ENCODE measurements at regions not wholly inside any gene's neighbourhood (a gene's known extent, or its start where the extent isn't known, plus 50 kb on each side); places are given as distances from the start of the nearest gene placed in this dataset.

- DNase-seq (ENCODE audit: low spot score), result no peak
- Mint-ChIP-seq H3K9me3 (peaks cover 11% of the 10 kb centered on the region), H3K27me3 (ENCODE audit: low read depth) (no peaks in the 10 kb centered on the region), H3K4me1 (ENCODE audit: low read depth) (peaks cover 18% of the 10 kb centered on the region), H3K27ac (no peak overlapping the region), H3K36me3 (ENCODE audit: low read depth) (no peaks in the 10 kb centered on the region), H3K4me3 (ENCODE audit: low read depth) (no peak overlapping the region)
- intact Hi-C loops (cut with micrococcal nuclease), result loop anchor here (10.0 kb wide), 1 partner anchor 693 kb away; no protein-coding TSS in a partner anchor
Observed at GRCh38 chr2:852168-852567, 98.5 kb upstream of the SNTG2 start.

- no peaks in the 10 kb centered on the region for H3K36me3 Mint-ChIP-seq (ENCODE audit: low read depth)
- H3K4me1 Mint-ChIP-seq (ENCODE audit: low read depth), result peaks cover 18% of the 10 kb centered on the region
- no peaks in the 10 kb centered on the region for H3K27me3 Mint-ChIP-seq (ENCODE audit: low read depth)
- DNase-seq (ENCODE audit: low spot score), result no peak
- no peak overlapping the region for H3K4me3 Mint-ChIP-seq (ENCODE audit: low read depth)
- no peak overlapping the region for H3K27ac Mint-ChIP-seq
- H3K9me3 Mint-ChIP-seq, result peaks cover 11% of the 10 kb centered on the region
- intact Hi-C loops (cut with micrococcal nuclease), result loop anchor here (10.0 kb wide), 1 partner anchor 693 kb away; no protein-coding TSS in a partner anchor
Observed at GRCh38 chr2:851680-852079, 99.0 kb upstream of the SNTG2 start.

GRCh38 chr2:851078-851477 lies 99.6 kb upstream of the SNTG2 start:
- intact Hi-C loops (cut with micrococcal nuclease), result loop anchor here (10.0 kb wide), 1 partner anchor 694 kb away; no protein-coding TSS in a partner anchor
- Mint-ChIP-seq H3K36me3 (ENCODE audit: low read depth) (no peaks in the 10 kb centered on the region), H3K27me3 (ENCODE audit: low read depth) (no peaks in the 10 kb centered on the region), H3K27ac (no peak overlapping the region), H3K4me1 (ENCODE audit: low read depth) (peaks cover 17% of the 10 kb centered on the region), H3K9me3 (peaks cover 11% of the 10 kb centered on the region), H3K4me3 (ENCODE audit: low read depth) (no peak overlapping the region)
- no peak for DNase-seq (ENCODE audit: low spot score)

GRCh38 chr2:850429-850828 lies 100.2 kb upstream of the SNTG2 start:
- no peak overlapping the region for H3K27ac Mint-ChIP-seq
- H3K36me3 Mint-ChIP-seq (ENCODE audit: low read depth), result no peaks in the 10 kb centered on the region
- H3K9me3 Mint-ChIP-seq, result peaks cover 11% of the 10 kb centered on the region
- no peaks in the 10 kb centered on the region for H3K27me3 Mint-ChIP-seq (ENCODE audit: low read depth)
- H3K4me3 Mint-ChIP-seq (ENCODE audit: low read depth), result no peak overlapping the region
- intact Hi-C loops (cut with micrococcal nuclease), result loop anchor here (10.0 kb wide), 1 partner anchor 694 kb away; no protein-coding TSS in a partner anchor
- no peak for DNase-seq (ENCODE audit: low spot score)
- H3K4me1 Mint-ChIP-seq (ENCODE audit: low read depth), result peaks cover 13% of the 10 kb centered on the region

- peaks cover 2% of the 10 kb centered on the region for H3K27me3 Mint-ChIP-seq (ENCODE audit: low read depth)
- H3K36me3 Mint-ChIP-seq (ENCODE audit: low read depth), result no peaks in the 10 kb centered on the region
Observed at GRCh38 chr2:848099-848498, 102.5 kb upstream of the SNTG2 start.

GRCh38 chr2:847669-848068 lies 103.0 kb upstream of the SNTG2 start:
- Mint-ChIP-seq H3K27ac (no peak overlapping the region), H3K36me3 (ENCODE audit: low read depth) (no peaks in the 10 kb centered on the region), H3K9me3 (no peaks in the 10 kb centered on the region), H3K4me1 (ENCODE audit: low read depth) (no peaks in the 10 kb centered on the region), H3K4me3 (ENCODE audit: low read depth) (no peak overlapping the region), H3K27me3 (ENCODE audit: low read depth) (peaks cover 2% of the 10 kb centered on the region)
- intact Hi-C loops (cut with micrococcal nuclease), result no loop called here
- DNase-seq (ENCODE audit: low spot score), result no peak

More at GRCh38 chr2:848099-848498, 102.5 kb upstream of the SNTG2 start:
- no peaks in the 10 kb centered on the region for H3K4me1 Mint-ChIP-seq (ENCODE audit: low read depth)
- intact Hi-C loops (cut with micrococcal nuclease), result no loop called here
- no peaks in the 10 kb centered on the region for H3K9me3 Mint-ChIP-seq
- no peak for DNase-seq (ENCODE audit: low spot score)
- H3K27ac Mint-ChIP-seq, result no peak overlapping the region
- no peak overlapping the region for H3K4me3 Mint-ChIP-seq (ENCODE audit: low read depth)

- no peaks in the 10 kb centered on the region for H3K36me3 Mint-ChIP-seq (ENCODE audit: low read depth)
- peaks cover 4% of the 10 kb centered on the region for H3K27me3 Mint-ChIP-seq (ENCODE audit: low read depth)
- no peak overlapping the region for H3K27ac Mint-ChIP-seq
- no peak for DNase-seq (ENCODE audit: low spot score)
- no peaks in the 10 kb centered on the region for H3K4me1 Mint-ChIP-seq (ENCODE audit: low read depth)
- intact Hi-C loops (cut with micrococcal nuclease), result no loop called here
- no peaks in the 10 kb centered on the region for H3K9me3 Mint-ChIP-seq
- no peak overlapping the region for H3K4me3 Mint-ChIP-seq (ENCODE audit: low read depth)
Observed at GRCh38 chr2:844715-845114, 105.9 kb upstream of the SNTG2 start.

GRCh38 chr2:842151-842803 lies 108.4 kb upstream of the SNTG2 start:
- no peaks in the 10 kb centered on the region for H3K4me1 Mint-ChIP-seq (ENCODE audit: low read depth)
- H3K27me3 Mint-ChIP-seq (ENCODE audit: low read depth), result peaks cover 7% of the 10 kb centered on the region
- DNase-seq (ENCODE audit: low spot score), result no peak
- H3K9me3 Mint-ChIP-seq, result no peaks in the 10 kb centered on the region
- intact Hi-C loops (cut with micrococcal nuclease), result no loop called here
- no peaks in the 10 kb centered on the region for H3K36me3 Mint-ChIP-seq (ENCODE audit: low read depth)
- H3K27ac Mint-ChIP-seq, result no peak overlapping the region
- H3K4me3 Mint-ChIP-seq (ENCODE audit: low read depth), result no peak overlapping the region

- Mint-ChIP-seq H3K36me3 (ENCODE audit: low read depth) (no peaks in the 10 kb centered on the region), H3K4me3 (ENCODE audit: low read depth) (no peak overlapping the region), H3K9me3 (no peaks in the 10 kb centered on the region), H3K27me3 (ENCODE audit: low read depth) (peaks cover 7% of the 10 kb centered on the region), H3K27ac (no peak overlapping the region), H3K4me1 (ENCODE audit: low read depth) (no peaks in the 10 kb centered on the region)
- intact Hi-C loops (cut with micrococcal nuclease), result no loop called here
- no peak for DNase-seq (ENCODE audit: low spot score)
Observed at GRCh38 chr2:841036-841435, 109.6 kb upstream of the SNTG2 start.

- H3K4me3 Mint-ChIP-seq (ENCODE audit: low read depth), result no peak overlapping the region
- DNase-seq (ENCODE audit: low spot score), result no peak
- peaks cover 4% of the 10 kb centered on the region for H3K27me3 Mint-ChIP-seq (ENCODE audit: low read depth)
- no peaks in the 10 kb centered on the region for H3K4me1 Mint-ChIP-seq (ENCODE audit: low read depth)
- no peaks in the 10 kb centered on the region for H3K9me3 Mint-ChIP-seq
- intact Hi-C loops (cut with micrococcal nuclease), result no loop called here
- H3K27ac Mint-ChIP-seq, result no peak overlapping the region
- H3K36me3 Mint-ChIP-seq (ENCODE audit: low read depth), result no peaks in the 10 kb centered on the region
Observed at GRCh38 chr2:834233-834632, 116.4 kb upstream of the SNTG2 start.

GRCh38 chr2:833180-833579 lies 117.5 kb upstream of the SNTG2 start:
- Mint-ChIP-seq H3K27me3 (ENCODE audit: low read depth) (peaks cover 1% of the 10 kb centered on the region), H3K9me3 (no peaks in the 10 kb centered on the region), H3K27ac (no peak overlapping the region), H3K4me1 (ENCODE audit: low read depth) (no peaks in the 10 kb centered on the region), H3K4me3 (ENCODE audit: low read depth) (no peak overlapping the region), H3K36me3 (ENCODE audit: low read depth) (no peaks in the 10 kb centered on the region)
- no peak for DNase-seq (ENCODE audit: low spot score)
- intact Hi-C loops (cut with micrococcal nuclease), result no loop called here

- DNase-seq (ENCODE audit: low spot score), result no peak
- Mint-ChIP-seq H3K36me3 (ENCODE audit: low read depth) (no peaks in the 10 kb centered on the region), H3K4me3 (ENCODE audit: low read depth) (no peak overlapping the region), H3K9me3 (no peaks in the 10 kb centered on the region), H3K27me3 (ENCODE audit: low read depth) (peaks cover 1% of the 10 kb centered on the region), H3K27ac (no peak overlapping the region), H3K4me1 (ENCODE audit: low read depth) (no peaks in the 10 kb centered on the region)
- intact Hi-C loops (cut with micrococcal nuclease), result no loop called here
Observed at GRCh38 chr2:832635-833034, 118.0 kb upstream of the SNTG2 start.

GRCh38 chr2:831622-832021 lies 119.0 kb upstream of the SNTG2 start:
- intact Hi-C loops (cut with micrococcal nuclease), result no loop called here
- H3K27ac Mint-ChIP-seq, result no peak overlapping the region

GRCh38 chr2:831225-831536 lies 119.5 kb upstream of the SNTG2 start:
- Mint-ChIP-seq H3K4me1 (ENCODE audit: low read depth) (no peaks in the 10 kb centered on the region), H3K27me3 (ENCODE audit: low read depth) (peaks cover 1% of the 10 kb centered on the region), H3K4me3 (ENCODE audit: low read depth) (no peak overlapping the region), H3K9me3 (no peaks in the 10 kb centered on the region), H3K27ac (no peak overlapping the region), H3K36me3 (ENCODE audit: low read depth) (no peaks in the 10 kb centered on the region)
- intact Hi-C loops (cut with micrococcal nuclease), result no loop called here
- no peak for DNase-seq (ENCODE audit: low spot score)

More at GRCh38 chr2:831622-832021, 119.0 kb upstream of the SNTG2 start:
- H3K36me3 Mint-ChIP-seq (ENCODE audit: low read depth), result no peaks in the 10 kb centered on the region
- no peak overlapping the region for H3K4me3 Mint-ChIP-seq (ENCODE audit: low read depth)
- no peaks in the 10 kb centered on the region for H3K9me3 Mint-ChIP-seq
- H3K27me3 Mint-ChIP-seq (ENCODE audit: low read depth), result peaks cover 1% of the 10 kb centered on the region
- no peak for DNase-seq (ENCODE audit: low spot score)
- no peaks in the 10 kb centered on the region for H3K4me1 Mint-ChIP-seq (ENCODE audit: low read depth)
